ENCODE measurements at regions not wholly inside any gene's neighbourhood (a gene's known extent, or its start where the extent isn't known, plus 50 kb on each side); places are given as distances from the start of the nearest gene placed in this dataset.

- TF ChIP-seq EP300 (IDR thresholded peaks at IDR 0.05) (no peak), CTCF (IDR thresholded peaks at IDR 0.05) (no peak), POLR2AphosphoS5 (IDR thresholded peaks at IDR 0.05) (no peak), POLR2A (IDR thresholded peaks at IDR 0.05) (no peak)
- intact Hi-C loops (cut with DNase I) = no loop called here
- DNase-seq = no peak
- Histone ChIP-seq H3K27me3 (no peaks in the 10 kb centered on the region), H3K4me1 (no peaks in the 10 kb centered on the region), H3K9me3 (no peaks in the 10 kb centered on the region), H3K27ac (no peak overlapping the region), H3K36me3 (no peaks in the 10 kb centered on the region), H3K4me3 (no peak overlapping the region)
- 76 to 82% methylated on average over 4 of the region's 4 CpGs for WGBS, 2 donors
Observed at GRCh38 chr10:107986571-107986970, 822.1 kb upstream of the SORCS1 start.

GRCh38 chr10:107984581-107984980 is 820.1 kb upstream of the SORCS1 start:
- Histone ChIP-seq H3K4me1 (no peaks in the 10 kb centered on the region), H3K4me3 (no peak overlapping the region), H3K27ac (no peak overlapping the region), H3K9me3 (no peaks in the 10 kb centered on the region), H3K36me3 (no peaks in the 10 kb centered on the region), H3K27me3 (no peaks in the 10 kb centered on the region)
- WGBS, 2 donors = 89% methylated on average over 3 of the region's 3 CpGs
- intact Hi-C loops (cut with DNase I) = no loop called here
- no peak for DNase-seq
- TF ChIP-seq POLR2AphosphoS5 (IDR thresholded peaks at IDR 0.05) (no peak), POLR2A (IDR thresholded peaks at IDR 0.05) (no peak), EP300 (IDR thresholded peaks at IDR 0.05) (no peak), CTCF (IDR thresholded peaks at IDR 0.05) (no peak)

GRCh38 chr10:107984149-107984548 is 819.6 kb upstream of the SORCS1 start:
- intact Hi-C loops (cut with DNase I) = no loop called here
- Histone ChIP-seq H3K27ac (no peak overlapping the region), H3K4me1 (no peaks in the 10 kb centered on the region), H3K4me3 (no peak overlapping the region), H3K36me3 (no peaks in the 10 kb centered on the region), H3K9me3 (no peaks in the 10 kb centered on the region), H3K27me3 (no peaks in the 10 kb centered on the region)
- DNase-seq = no peak
- no peak for TF ChIP-seq POLR2A (IDR thresholded peaks at IDR 0.05)
- TF ChIP-seq CTCF (IDR thresholded peaks at IDR 0.05) = no peak
- TF ChIP-seq POLR2AphosphoS5 (IDR thresholded peaks at IDR 0.05) = no peak
- TF ChIP-seq EP300 (IDR thresholded peaks at IDR 0.05) = no peak
- 89 to 92% methylated on average over 2 of the region's 2 CpGs for WGBS, 2 donors

GRCh38 chr10:107978455-107978854 is 813.9 kb upstream of the SORCS1 start:
- no peaks in the 10 kb centered on the region for H3K27me3 ChIP-seq
- no peak overlapping the region for H3K27ac ChIP-seq
- WGBS, 2 donors = 25 to 64% methylated on average over 5 of the region's 5 CpGs

More at GRCh38 chr10:107978455-107978854, 813.9 kb upstream of the SORCS1 start:
- H3K4me1 ChIP-seq = no peaks in the 10 kb centered on the region
- DNase-seq = no peak
- intact Hi-C loops (cut with DNase I) = no loop called here
- TF ChIP-seq POLR2AphosphoS5 (IDR thresholded peaks at IDR 0.05) (no peak), EP300 (IDR thresholded peaks at IDR 0.05) (no peak), CTCF (IDR thresholded peaks at IDR 0.05) (no peak), POLR2A (IDR thresholded peaks at IDR 0.05) (no peak)
- H3K9me3 ChIP-seq = no peaks in the 10 kb centered on the region
- H3K36me3 ChIP-seq = no peaks in the 10 kb centered on the region
- H3K4me3 ChIP-seq = no peak overlapping the region
